COR-L47 (cell line): ENCODE measurements at regions not wholly inside any gene's neighbourhood (a gene's known extent, or its start where the extent isn't known, plus 50 kb on each side); places are given as distances from the start of the nearest gene placed in this dataset.
"Not testable (repeated sequence)": the region's sequence is repeated elsewhere in the genome, so short reads cannot be mapped to it uniquely, and the experiment has no call there.

Experiments
- DNase-seq: peaks from one replicate; lab custom pipeline; 2025; lab: John Stamatoyannopoulos, UW

GRCh38 chr18:5021558-5021957, 175.5 kb downstream of the AKAIN1 start:
- no peak for DNase-seq

- DNase-seq, result no peak
These were observed 181.8 kb downstream of the AKAIN1 start for GRCh38 chr18:5015213-5015612.

DNA sequence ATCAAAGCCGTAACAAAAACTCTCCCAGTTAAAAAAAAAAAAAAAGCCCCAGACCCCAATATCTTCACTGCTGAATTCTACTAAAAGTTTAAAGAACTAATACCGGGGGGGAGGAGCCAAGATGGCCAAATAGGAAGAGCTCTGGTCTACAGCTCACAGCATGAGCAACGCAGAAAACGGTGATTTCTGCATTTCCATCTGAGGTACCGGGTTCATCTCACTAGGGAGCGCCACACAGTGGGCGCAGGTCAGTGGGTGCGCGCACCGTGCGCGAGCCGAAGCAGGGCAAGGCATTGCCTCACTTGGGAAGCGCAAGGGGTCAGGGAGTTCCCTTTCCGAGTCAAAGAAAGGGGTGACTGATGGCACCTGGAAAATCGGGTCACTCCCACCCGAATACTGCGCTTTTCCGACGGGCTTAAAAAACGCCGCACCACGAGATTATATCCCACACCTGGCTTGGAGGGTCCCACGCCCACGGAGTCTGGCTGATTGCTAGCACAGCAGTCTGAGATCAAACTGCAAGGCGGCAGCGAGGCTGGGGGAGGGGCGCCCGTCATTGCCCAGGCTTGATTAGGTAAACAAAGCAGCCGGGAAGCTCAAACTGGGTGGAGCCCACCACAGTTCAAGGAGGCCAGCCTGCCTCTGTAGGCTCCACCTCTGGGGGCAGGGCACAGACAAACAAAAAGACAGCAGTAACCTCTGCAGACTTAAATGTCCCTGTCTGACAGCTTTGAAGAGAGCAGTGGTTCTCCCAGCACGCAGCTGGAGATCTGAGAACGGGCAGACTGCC, 192.8 kb downstream of the AKAIN1 start:
- not testable (repeated sequence) for DNase-seq

GRCh38 chr18:4994710-4995109, 202.3 kb downstream of the AKAIN1 start:
- DNase-seq, result no peak

DNA sequence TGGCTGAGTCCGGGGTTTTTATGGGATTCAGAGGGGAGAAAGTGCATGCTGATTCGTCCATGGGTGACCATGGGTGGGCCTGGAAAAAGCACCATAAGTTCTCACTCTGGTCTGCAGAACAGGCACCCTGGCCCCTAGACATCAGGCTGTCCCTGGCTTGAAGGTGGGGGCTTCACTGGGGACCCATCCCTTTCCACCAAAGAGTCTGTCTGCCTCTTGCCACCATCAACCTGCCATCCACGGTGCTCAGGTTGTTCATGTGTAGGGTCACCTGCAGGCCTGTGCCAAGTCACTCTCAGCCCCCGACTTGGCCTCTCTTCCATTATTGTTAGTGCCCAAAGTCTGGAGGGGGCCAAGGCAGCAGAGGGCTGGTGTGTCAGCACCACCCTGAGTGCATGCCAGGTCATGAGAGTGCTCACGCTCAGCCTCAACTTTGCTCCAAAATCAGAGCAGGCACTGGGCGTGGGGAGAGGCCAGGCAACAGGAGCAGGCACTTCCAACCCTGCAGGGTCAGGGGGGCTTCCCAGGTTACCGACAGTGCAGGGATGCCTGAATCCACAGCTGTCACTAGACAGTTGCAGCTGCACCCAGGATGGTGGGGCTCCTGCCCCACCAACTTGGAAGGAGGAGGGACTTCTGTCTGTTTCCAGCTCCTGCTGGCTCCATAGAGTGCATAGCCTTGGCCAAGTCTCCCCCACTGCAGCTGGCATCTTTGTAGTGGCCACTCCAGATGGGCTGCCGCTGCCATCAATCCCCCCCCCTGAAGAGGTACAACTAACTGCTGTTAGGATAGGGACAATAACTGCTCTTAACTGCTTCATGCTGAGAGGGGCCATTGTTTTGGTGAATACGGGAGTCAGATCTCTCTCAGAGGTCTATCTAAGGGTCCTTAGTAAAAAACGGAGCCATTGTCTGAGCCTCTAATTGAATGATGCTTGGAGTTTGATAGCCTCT, 209.3 kb downstream of the AKAIN1 start:
- DNase-seq, result no peak

- DNase-seq, result no peak
These were observed 210.4 kb downstream of the AKAIN1 start for GRCh38 chr18:4986677-4987076.

- no peak for DNase-seq
These were observed 211.0 kb downstream of the AKAIN1 start for GRCh38 chr18:4986066-4986465.

GRCh38 chr18:4961121-4961909, 235.7 kb downstream of the AKAIN1 start:
- no peak for DNase-seq

GRCh38 chr18:4960578-4960977, 236.5 kb downstream of the AKAIN1 start:
- DNase-seq, result no peak

DNA sequence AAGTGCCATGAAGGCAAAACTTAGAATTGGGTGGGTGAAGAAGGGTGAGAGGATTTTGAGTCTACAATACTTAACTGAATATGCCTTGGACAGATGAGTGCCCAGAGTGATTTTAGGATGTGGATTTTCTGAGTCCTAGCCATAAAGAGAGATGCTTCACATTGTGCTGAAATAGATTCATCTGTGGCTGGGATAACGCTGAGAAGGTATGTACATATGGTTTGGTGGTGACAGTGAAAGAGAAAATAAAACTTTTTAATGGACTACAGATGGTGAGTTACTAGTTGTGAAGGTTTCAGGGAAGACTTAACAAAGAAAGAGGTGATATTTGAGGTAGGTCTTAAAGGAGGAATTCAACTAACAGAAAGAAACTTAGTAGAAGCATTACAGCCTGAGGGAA, 265.8 kb downstream of the AKAIN1 start:
- DNase-seq, result no peak

GRCh38 chr18:4921548-4921947, 275.5 kb downstream of the AKAIN1 start:
- DNase-seq, result no peak

- DNase-seq, result not testable (repeated sequence)
These were observed 279.5 kb downstream of the AKAIN1 start for GRCh38 chr18:4917509-4917908.

GRCh38 chr18:4908328-4908727, 288.7 kb downstream of the AKAIN1 start:
- DNase-seq, result no peak

DNA sequence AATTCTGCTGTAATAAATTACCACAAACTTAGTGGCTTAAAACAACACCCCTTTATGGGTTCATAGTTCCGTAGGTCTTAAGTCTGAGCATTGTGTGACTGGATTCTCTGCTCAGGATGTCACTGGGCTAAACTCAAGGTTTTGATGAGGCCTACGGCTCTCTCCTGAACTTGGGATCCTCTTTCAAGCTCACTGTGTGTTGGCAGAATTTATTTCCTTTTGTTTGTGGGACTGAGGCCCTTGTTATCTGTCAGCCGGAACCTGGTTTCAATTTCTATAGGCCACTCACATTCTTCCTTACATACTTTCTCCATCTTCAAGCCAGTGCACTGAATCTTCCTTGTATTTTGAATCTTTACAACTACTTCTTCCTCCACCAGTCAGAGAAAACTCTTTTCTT, 290.2 kb downstream of the AKAIN1 start:
- DNase-seq, result no peak

DNA sequence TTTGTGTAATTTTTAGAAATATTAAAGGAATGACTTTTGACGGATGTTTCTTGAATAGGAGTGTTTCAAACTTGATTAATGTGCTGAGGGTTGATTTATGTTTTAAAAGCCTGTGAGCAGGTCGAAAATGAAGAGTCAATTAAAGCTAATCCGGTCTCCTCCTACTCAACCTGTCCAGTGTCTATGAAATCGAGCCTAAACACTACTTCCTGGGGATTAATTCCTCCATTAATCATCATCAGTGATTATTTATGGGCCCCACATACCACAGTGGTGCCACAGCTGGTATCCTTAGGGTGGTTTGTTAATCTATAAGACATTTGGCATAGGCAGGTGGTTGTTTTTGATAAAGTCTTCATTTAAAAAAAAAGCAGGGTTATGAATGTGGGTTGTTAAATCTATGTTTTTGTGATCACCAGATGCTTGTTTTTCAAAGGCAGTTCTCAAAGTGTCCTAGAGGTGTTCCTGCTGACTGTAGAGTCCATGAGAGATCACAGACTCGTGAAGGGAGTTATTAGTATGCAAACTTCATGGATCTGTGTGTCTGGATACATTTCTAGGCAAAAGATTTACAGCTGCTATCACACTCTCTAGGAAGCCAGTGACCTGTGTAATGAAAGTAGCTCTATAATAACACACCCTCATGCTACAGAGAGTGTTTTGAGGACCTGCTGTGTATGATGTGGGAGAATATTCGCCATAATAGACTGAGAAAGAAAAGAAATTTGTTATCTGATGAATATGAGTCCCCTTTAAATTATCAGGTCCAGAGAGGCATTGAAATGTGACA, 308.6 kb downstream of the AKAIN1 start:
- no peak for DNase-seq

DNA sequence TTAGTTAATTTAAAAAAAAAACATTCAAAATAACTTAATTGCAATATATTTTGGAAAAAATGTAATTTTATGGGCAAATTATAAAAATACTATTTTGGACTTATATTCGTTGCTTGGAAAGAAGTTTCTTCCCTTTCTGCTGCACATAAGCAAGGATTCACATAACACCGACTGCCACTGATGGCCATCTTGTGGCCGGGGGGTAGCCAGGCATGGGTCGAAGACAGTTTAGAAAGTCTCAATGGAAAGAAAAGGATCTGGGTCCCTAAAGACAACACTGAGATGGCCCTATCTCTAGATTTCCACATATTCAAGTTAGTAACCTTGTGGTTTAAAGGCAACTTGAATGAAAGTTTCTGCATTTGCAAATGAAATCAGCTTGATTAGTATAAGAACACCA, 318.6 kb downstream of the AKAIN1 start:
- no peak for DNase-seq

- no peak for DNase-seq
These were observed 325.9 kb downstream of the AKAIN1 start for GRCh38 chr18:4871197-4871596.

DNA sequence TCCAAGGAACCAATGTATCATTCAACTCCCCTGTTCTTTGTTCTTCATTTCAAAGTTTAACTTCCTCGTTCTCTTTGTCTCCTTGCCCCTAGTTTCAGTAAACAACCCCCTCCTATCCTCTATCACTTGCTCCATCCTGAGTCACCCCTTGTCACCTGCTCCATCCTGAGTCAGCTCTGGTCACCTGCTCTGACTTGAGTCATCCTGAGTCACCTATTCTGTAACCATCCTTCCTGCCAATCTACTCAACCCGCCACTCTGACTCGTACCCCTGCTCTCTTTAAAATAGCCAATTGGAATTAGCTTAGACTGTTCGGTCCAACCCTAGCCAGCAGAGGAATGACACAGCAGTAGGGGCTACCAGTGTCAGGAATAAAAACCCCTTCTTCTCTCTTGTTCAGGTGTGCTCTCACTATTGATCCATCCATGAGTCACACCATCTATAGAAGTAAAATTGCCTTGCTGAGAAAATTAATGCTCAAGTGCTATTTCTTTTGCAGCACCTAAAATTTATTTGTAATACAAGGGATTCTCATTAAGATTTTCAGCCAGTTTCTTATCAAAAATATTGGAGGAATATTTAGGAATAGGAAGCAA, 326.8 kb downstream of the AKAIN1 start:
- no peak for DNase-seq

DNA sequence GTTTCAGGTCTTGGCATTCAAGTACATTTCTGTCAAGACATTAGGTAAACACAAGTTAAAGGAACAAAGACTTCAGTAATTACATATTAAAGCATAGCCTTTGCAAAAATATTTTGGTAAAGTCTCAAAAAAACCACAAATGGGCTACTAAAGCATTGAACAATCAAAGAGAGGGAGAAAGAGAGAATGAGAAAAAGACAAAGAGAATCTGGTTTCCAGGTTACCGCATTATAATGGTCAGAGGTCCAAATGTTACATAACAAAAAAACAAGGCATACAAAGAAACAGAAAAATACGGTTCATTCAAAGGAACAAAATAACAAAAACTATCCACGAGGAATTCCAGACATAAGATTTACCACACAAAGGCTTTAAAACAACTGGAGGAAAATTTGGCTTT, 327.9 kb downstream of the AKAIN1 start:
- DNase-seq, result no peak

- no peak for DNase-seq
These were observed 338.5 kb downstream of the AKAIN1 start for GRCh38 chr18:4858379-4859127.
